Type B pancreatic cell (in vitro differentiated cells): ENCODE measurements at regions not wholly inside any gene's neighbourhood (a gene's known extent, or its start where the extent isn't known, plus 50 kb on each side); places are given as distances from the start of the nearest gene placed in this dataset.

Source experiments
- DNase-seq: peaks from one replicate; pipeline ENCODE4 v3.0.0; 2021; ENCODE audit warnings: mixed read lengths; ENCODE audit not compliant: unreplicated experiment; ENCODE audit errors: extremely low spot score
- H3K27ac Mint-ChIP-seq: 2 replicates; pipeline ENCODE4 v1.8.0; 2021; ENCODE audit warnings: mild to moderate bottlenecking, mixed read lengths
- H3K27me3 Mint-ChIP-seq: 2 replicates; pipeline ENCODE4 v1.8.0; 2021; ENCODE audit warnings: mixed read lengths
- H3K36me3 Mint-ChIP-seq: 2 replicates; pipeline ENCODE4 v1.8.0; 2021; ENCODE audit warnings: mixed read lengths
- H3K4me1 Mint-ChIP-seq: one replicate; pipeline ENCODE4 v1.8.0; 2021; ENCODE audit warnings: mixed read lengths; ENCODE audit not compliant: unreplicated experiment
- H3K4me3 Mint-ChIP-seq: 2 replicates; pipeline ENCODE4 v1.8.0; 2021; ENCODE audit warnings: mild to moderate bottlenecking, mixed read lengths
- H3K9me3 Mint-ChIP-seq: 2 replicates; pipeline ENCODE4 v1.8.0; 2021; ENCODE audit warnings: mixed read lengths
- TF ChIP-seq, protein P1 (sequence below): fragments of 200-600 bp; sonication (generic); conservative IDR thresholded peaks from 2 replicates; pipeline ENCODE4 v1.5.0; 2021; ENCODE audit warnings: antibody characterized with exemption, mild to moderate bottlenecking

DNA sequence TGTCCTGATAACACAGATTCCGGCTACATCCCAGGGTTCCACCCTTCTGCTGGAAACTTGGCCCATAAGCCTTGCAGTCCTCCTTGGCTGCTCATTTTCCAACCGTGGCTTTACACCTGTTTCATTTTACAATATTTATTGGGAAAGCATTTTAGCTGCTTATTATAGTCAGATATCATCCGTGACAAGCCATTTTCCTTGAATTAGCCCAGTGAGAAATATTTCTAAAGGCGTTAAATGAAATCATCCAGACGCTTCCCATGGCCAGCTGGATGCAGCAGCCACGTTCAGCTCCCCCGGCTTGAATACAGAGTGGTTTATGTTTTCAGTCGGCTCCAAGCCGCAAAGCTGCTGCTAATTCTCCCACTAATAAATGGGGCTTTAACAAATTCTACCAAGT lies 245.0 kb upstream of the PELI2 start:
- H3K27ac Mint-ChIP-seq: no peak overlapping the region
- no peak overlapping the region for H3K4me3 Mint-ChIP-seq
- H3K36me3 Mint-ChIP-seq: no peaks in the 10 kb centered on the region
- H3K27me3 Mint-ChIP-seq: no peaks in the 10 kb centered on the region
- H3K9me3 Mint-ChIP-seq: no peaks in the 10 kb centered on the region
- H3K4me1 Mint-ChIP-seq: no peaks in the 10 kb centered on the region
- TF ChIP-seq, protein P1, sequence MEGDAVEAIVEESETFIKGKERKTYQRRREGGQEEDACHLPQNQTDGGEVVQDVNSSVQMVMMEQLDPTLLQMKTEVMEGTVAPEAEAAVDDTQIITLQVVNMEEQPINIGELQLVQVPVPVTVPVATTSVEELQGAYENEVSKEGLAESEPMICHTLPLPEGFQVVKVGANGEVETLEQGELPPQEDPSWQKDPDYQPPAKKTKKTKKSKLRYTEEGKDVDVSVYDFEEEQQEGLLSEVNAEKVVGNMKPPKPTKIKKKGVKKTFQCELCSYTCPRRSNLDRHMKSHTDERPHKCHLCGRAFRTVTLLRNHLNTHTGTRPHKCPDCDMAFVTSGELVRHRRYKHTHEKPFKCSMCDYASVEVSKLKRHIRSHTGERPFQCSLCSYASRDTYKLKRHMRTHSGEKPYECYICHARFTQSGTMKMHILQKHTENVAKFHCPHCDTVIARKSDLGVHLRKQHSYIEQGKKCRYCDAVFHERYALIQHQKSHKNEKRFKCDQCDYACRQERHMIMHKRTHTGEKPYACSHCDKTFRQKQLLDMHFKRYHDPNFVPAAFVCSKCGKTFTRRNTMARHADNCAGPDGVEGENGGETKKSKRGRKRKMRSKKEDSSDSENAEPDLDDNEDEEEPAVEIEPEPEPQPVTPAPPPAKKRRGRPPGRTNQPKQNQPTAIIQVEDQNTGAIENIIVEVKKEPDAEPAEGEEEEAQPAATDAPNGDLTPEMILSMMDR: no peak
- no peak for DNase-seq

DNA sequence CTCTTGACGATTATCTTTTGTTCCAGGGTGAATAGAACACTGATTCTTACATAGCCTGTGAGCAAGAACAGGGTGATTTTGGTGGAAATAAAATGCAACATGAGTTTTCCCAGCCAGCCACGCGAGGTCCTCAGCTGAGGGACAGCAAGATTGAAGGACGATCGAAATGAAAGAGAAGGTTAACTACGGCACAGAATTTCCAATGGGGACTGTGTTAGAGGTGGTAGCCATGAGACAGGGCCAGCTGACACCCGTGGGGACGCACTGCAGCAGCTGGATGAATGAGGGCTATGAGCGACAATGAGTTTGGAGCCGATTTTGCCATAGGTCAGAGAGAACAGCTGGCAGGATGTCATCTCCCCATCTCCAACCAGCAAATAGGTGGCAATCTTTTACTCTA lies 243.4 kb upstream of the PELI2 start:
- Mint-ChIP-seq H3K36me3 (no peaks in the 10 kb centered on the region), H3K4me3 (no peak overlapping the region), H3K27ac (no peak overlapping the region), H3K27me3 (no peaks in the 10 kb centered on the region), H3K9me3 (no peaks in the 10 kb centered on the region), H3K4me1 (no peaks in the 10 kb centered on the region)
- TF ChIP-seq, protein P1: no peak
- no peak for DNase-seq

DNA sequence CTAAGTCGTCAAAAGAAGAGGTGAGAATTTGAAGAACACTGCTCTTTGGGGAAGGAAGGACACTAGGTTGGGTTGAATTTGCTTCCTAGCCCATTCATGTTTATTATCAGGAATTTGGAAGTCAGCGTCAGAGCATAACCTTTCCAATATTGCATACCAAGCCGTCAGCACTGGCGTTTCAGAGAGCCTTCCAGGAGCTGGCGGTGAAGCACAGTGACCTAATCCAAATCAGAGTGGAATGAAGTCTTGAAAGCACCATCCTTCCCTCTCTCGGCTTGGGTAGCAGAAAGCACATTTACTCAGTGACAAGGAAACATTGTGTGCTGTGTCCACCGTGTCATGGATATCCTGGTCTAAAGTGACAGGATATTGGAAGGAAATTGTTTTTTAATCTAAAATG lies 240.3 kb upstream of the PELI2 start:
- Mint-ChIP-seq H3K27me3 (peaks cover 7% of the 10 kb centered on the region), H3K4me1 (no peaks in the 10 kb centered on the region), H3K36me3 (no peaks in the 10 kb centered on the region), H3K4me3 (no peak overlapping the region), H3K9me3 (peaks cover 12% of the 10 kb centered on the region), H3K27ac (no peak overlapping the region)
- TF ChIP-seq, protein P1: no peak
- DNase-seq: no peak

DNA sequence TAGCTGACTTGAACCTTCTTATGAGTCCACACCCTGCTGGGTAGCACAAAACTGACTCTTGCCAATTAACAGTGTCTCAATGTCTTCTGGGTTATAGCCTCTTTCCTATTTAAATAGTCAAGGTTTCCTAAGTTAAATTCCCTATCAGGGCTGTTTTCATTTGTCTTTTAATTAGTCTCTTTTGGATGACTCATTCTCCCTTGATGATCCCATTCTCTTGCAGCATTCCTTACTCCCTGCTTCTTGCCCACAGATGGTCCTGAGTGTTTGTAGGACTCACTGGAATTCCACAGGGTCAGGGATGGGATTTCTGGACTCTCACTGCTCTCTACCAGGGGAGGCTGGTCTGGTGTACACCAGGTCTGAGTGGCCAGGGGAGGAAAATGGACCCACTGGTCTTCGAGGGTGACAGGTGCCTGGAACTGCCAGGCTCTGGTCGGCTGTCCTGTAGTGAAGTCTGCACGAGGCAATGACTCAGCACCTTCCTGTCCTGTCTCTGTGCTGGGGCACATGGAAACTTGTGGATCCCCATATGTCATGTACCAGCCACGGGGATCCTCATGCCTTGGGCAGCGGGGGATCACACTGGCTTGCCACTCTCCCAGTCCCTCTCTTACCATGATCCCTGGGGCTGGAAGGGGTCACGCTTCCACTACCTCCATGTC lies 236.5 kb upstream of the PELI2 start:
- TF ChIP-seq, protein P1: no peak
- Mint-ChIP-seq H3K36me3 (no peaks in the 10 kb centered on the region), H3K4me1 (no peaks in the 10 kb centered on the region), H3K27ac (no peak overlapping the region), H3K9me3 (peaks cover 17% of the 10 kb centered on the region), H3K4me3 (no peak overlapping the region), H3K27me3 (peaks cover 14% of the 10 kb centered on the region)
- no peak for DNase-seq

DNA sequence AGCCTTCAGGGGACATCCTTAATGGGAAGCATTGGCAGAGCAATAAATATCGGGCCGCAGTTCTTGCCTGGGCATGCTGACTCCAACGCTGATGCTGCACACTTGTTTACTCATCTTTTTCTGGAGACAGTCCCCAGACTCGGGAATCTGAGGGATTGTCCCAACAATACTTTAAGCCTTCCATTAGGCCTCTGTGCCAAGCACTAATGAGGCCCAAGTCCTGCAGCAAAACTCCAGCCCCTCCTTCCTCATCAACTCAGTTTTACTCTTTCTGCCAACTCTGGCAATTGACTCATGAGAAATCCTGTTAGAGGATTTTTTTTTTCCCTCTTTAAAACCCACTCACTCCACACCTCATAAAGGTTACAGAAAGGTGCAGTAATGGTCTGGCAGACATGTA lies 233.4 kb upstream of the PELI2 start:
- H3K36me3 Mint-ChIP-seq: no peaks in the 10 kb centered on the region
- DNase-seq: no peak
- H3K9me3 Mint-ChIP-seq: peaks cover 17% of the 10 kb centered on the region
- H3K27me3 Mint-ChIP-seq: peaks cover 17% of the 10 kb centered on the region
- H3K27ac Mint-ChIP-seq: no peak overlapping the region
- no peak overlapping the region for H3K4me3 Mint-ChIP-seq
- TF ChIP-seq, protein P1: no peak
- H3K4me1 Mint-ChIP-seq: no peaks in the 10 kb centered on the region

DNA sequence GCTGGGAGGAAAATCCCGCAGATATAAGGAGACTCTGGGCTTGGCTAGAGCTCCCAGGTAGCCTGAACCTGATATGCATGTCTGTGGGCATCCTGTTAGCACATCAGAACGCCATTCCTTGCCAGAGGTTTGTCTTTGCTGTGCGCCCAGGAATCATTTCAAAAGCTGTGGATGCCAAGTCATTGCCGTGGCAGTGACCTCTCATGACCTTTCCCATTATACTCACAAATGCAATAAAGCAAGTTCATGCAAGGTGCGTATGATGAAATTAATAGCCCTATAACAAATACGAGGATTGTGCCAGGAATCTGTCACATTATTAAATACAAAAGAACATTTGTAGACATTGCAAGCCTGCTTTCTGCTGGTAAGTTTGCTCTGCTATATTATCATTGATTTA lies 229.1 kb upstream of the PELI2 start:
- H3K9me3 Mint-ChIP-seq: peaks cover 6% of the 10 kb centered on the region
- TF ChIP-seq, protein P1: no peak
- H3K27ac Mint-ChIP-seq: no peak overlapping the region
- H3K4me1 Mint-ChIP-seq: no peaks in the 10 kb centered on the region
- DNase-seq: no peak
- no peaks in the 10 kb centered on the region for H3K36me3 Mint-ChIP-seq
- H3K4me3 Mint-ChIP-seq: no peak overlapping the region
- peaks cover 18% of the 10 kb centered on the region for H3K27me3 Mint-ChIP-seq
